ENCODE measurements at regions not wholly inside any gene's neighbourhood (a gene's known extent, or its start where the extent isn't known, plus 50 kb on each side); places are given as distances from the start of the nearest gene placed in this dataset.

DNA sequence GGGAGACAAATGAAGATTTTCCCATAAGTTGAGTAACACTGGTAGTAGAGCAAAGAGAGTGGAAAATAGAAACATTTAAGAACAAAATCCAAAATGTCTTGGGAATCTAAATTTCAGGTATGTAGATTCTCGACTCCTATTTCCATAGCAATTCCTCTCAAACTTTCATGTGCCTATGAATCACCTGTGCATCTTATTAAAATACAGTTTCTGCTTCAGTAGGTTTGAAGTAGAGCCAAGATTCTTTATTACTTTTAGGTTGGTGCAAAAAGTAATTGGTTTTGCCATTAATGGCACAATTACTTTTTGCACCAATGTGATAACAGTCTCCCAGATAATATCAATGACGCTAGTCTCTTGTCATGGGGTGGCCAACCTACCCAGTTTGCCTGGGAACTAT is 115.3 kb upstream of the SLC5A12 start:
- no peak for DNase-seq (ENCODE audit: low read depth in 2 of 2)
- no peak overlapping the region for H3K4me3 ChIP-seq (replicated peaks in 1 of 2; ENCODE audit: low read depth in 2 of 2, low read length in 2 of 2)
- TF ChIP-seq, protein P1, sequence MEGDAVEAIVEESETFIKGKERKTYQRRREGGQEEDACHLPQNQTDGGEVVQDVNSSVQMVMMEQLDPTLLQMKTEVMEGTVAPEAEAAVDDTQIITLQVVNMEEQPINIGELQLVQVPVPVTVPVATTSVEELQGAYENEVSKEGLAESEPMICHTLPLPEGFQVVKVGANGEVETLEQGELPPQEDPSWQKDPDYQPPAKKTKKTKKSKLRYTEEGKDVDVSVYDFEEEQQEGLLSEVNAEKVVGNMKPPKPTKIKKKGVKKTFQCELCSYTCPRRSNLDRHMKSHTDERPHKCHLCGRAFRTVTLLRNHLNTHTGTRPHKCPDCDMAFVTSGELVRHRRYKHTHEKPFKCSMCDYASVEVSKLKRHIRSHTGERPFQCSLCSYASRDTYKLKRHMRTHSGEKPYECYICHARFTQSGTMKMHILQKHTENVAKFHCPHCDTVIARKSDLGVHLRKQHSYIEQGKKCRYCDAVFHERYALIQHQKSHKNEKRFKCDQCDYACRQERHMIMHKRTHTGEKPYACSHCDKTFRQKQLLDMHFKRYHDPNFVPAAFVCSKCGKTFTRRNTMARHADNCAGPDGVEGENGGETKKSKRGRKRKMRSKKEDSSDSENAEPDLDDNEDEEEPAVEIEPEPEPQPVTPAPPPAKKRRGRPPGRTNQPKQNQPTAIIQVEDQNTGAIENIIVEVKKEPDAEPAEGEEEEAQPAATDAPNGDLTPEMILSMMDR (IDR thresholded peaks at IDR 0.05; ENCODE audit: low read depth, low read length): no peak

DNA sequence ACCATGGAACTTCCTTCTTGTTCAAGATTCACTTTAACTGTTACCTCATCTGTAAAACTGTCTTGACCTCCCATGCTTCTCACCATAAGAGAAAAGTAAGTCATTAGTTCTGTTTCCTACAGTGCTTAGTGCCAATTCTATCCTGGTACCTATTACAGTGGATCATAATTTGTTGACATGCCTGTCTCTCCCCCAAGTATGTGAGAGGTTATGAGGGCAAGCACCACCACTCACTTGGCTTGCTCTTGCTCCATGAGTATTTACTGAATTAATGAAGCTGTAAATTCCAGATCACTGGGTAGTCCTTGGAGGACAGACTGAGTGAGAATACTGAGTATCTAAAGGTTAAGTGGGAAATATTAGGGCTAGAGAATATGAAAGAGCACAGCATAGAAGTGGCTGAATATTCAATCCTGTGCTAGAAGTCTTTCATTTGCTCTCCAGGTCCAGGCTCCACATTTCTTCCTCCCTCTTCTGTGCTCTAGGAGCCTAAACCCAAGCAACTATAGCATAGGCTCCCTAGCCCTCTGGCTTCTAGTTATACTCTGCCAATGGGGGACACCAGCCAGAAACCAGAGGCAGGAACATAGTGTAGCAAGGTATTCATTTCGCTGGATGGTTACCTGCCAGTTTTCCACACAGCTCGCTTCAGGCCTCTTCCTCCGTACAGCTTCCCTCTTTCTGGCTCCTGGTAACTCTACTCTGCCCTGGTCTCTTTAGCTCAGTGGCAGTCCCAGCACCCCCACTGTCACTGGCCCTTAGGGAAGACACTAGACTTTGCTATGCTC is 118.2 kb upstream of the SLC5A12 start:
- no peak for DNase-seq (ENCODE audit: low read depth in 2 of 2)
- no peak overlapping the region for H3K4me3 ChIP-seq (replicated peaks in 1 of 2; ENCODE audit: low read depth in 2 of 2, low read length in 2 of 2)
- TF ChIP-seq, protein P1 (IDR thresholded peaks at IDR 0.05; ENCODE audit: low read depth, low read length): no peak

DNA sequence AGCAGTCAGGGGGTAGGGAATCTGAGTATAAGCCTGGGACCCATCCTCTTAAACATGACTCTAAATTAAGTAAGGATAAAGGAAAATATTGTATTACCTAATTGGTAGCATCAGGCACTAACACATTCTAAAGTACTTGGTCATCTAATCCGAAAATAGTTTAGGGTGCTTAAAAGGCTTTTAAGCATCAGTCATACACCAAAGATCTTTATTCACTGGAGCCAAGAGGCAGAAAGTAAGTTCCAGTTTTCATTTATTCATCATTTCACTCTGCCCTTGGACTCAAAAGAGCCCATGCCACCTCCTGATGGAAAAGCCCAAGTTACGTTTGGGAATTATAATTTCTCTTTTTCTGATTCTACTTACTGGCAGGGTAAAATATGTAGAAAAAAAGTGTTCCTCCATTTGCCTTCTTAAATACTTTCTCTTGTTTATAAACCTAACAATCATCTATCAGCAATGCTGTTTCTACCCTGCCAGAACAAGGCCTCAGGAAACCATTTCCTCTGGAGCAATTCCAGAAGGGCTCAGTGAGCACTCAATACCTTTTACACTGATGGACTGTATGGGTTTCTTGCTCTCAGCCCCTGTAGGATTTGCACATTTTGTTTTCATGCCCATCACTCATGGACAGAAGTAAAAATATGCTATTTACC is 120.1 kb upstream of the SLC5A12 start:
- no peak overlapping the region for H3K4me3 ChIP-seq (replicated peaks in 1 of 2; ENCODE audit: low read depth in 2 of 2, low read length in 2 of 2)
- DNase-seq (ENCODE audit: low read depth in 2 of 2): peak; percentile 83 to 84
- TF ChIP-seq, protein P1 (IDR thresholded peaks at IDR 0.05; ENCODE audit: low read depth, low read length): no peak

DNA sequence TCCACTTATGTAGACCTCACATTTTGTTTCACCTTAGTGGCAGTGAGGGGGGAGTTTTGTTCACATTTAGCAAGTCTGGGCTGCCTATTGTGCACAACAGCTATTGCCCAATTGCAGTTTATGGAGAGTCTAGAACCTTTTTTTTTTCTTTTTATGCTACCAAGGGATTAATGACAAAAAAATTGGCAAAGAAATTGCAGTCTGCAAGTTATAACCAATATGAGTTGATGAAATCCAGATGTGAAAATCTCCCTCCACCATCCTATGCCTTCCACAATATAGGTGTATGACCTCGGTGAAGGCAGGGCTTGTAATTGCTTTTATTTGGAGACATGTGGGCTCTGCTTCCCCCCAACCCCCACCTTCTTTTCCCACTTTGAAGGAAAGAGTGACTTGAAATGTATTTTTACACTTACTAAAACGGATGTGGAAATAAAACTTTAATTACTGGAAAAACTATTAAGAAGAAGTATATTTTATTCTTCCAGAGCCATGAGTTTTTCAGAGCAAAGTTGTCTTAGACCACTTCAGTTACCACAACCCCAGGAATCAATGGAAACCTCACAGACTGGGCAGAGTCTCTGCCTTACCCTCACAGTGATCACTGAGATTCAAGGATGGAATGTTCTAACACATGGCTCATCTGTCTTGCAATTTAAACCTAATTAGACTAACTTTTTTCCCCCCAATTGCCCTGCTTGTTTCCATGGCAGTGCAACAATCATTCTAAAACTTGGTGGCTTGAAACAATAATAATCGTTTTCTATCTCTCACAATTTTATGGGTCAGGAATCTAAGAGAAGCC is 120.8 kb upstream of the SLC5A12 start:
- TF ChIP-seq, protein P1 (IDR thresholded peaks at IDR 0.05; ENCODE audit: low read depth, low read length): no peak
- H3K4me3 ChIP-seq (replicated peaks in 1 of 2; ENCODE audit: low read depth in 2 of 2, low read length in 2 of 2): no peak overlapping the region
- DNase-seq (ENCODE audit: low read depth in 2 of 2): peak; percentile 79 to 87

DNA sequence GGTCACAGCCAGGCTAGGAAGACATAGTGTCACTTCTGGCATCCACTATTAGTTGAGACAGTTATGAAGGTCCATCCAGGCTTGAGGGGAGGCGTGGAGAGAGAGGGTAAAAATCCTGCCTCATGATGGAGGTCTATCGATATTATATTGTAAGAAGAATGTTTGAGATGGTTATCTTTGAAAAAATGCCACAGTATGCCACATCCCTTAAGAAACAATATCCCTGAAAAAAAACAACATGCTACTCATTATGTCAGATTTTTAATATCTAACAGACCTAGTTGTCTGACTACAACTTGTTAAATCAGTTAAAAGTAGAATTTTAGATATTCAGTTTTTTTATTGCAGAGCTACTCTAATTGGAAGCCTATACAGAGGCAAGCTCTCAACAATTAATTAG is 121.7 kb upstream of the SLC5A12 start:
- TF ChIP-seq, protein P1 (IDR thresholded peaks at IDR 0.05; ENCODE audit: low read depth, low read length): no peak
- no peak for DNase-seq (ENCODE audit: low read depth in 2 of 2)
- H3K4me3 ChIP-seq (replicated peaks in 1 of 2; ENCODE audit: low read depth in 2 of 2, low read length in 2 of 2): no peak overlapping the region

DNA sequence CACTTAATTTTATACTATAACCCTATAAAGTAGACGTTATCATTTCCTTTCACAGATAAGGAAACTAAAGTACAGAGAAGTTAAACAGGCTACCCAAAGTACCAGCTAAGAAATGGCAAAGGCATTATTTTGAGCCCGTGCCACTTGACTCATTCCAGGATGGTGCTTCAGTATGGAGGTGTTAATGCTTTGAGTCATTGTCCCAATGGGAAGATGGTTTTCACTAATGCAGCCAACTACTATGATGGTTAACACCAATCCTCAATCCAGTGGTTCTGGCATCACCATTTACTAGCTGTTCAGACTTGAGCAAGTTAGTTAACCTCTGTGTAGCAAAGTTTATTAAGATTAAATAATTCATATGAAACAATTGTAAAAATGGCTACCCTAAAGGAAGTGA is 123.1 kb upstream of the SLC5A12 start:
- no peak overlapping the region for H3K4me3 ChIP-seq (replicated peaks in 1 of 2; ENCODE audit: low read depth in 2 of 2, low read length in 2 of 2)
- TF ChIP-seq, protein P1 (IDR thresholded peaks at IDR 0.05; ENCODE audit: low read depth, low read length): no peak
- no peak for DNase-seq (ENCODE audit: low read depth in 2 of 2)

All from cardiac fibroblast (primary cell).